ENCODE measurements at regions not wholly inside any gene's neighbourhood (a gene's known extent, or its start where the extent isn't known, plus 50 kb on each side); places are given as distances from the start of the nearest gene placed in this dataset.
A peak's percentile ranks its signal among the peaks of the same experiment; 100 is the strongest.

- Histone ChIP-seq H3K4me1 (no peaks in the 10 kb centered on the region), H3K79me2 (no peaks in the 10 kb centered on the region), H3K27me3 (ENCODE audit: control insufficient read depth, insufficient read depth, low read length) (no peaks in the 10 kb centered on the region), H3K9me3 (ENCODE audit: control insufficient read depth, low read length) (no peaks in the 10 kb centered on the region), H3K4me3 (ENCODE audit: low read depth, low read length) (no peak overlapping the region), H3K27ac (peak overlapping the region; percentile 25), H3K9ac (no peak overlapping the region), H3K4me2 (ENCODE audit: low read length) (no peak overlapping the region), H2AFZ (no peak overlapping the region), H3K36me3 (ENCODE audit: control insufficient read depth, insufficient read depth, low read length) (no peaks in the 10 kb centered on the region)
- no peak for TF ChIP-seq CTCF (IDR thresholded peaks at IDR 0.05)
Measured at GRCh38 chr17:13931800-13932460, 137.4 kb upstream of the COX10 start.

- H2AFZ ChIP-seq: no peak overlapping the region
- no peak for TF ChIP-seq CTCF (IDR thresholded peaks at IDR 0.05)
- H3K9me3 ChIP-seq (ENCODE audit: control insufficient read depth, low read length): no peaks in the 10 kb centered on the region
- no peak overlapping the region for H3K4me2 ChIP-seq (ENCODE audit: low read length)
- H3K79me2 ChIP-seq: no peaks in the 10 kb centered on the region
- no peaks in the 10 kb centered on the region for H3K4me1 ChIP-seq
- H3K36me3 ChIP-seq (ENCODE audit: control insufficient read depth, insufficient read depth, low read length): no peaks in the 10 kb centered on the region
- H3K9ac ChIP-seq: no peak overlapping the region
- H3K4me3 ChIP-seq (ENCODE audit: low read depth, low read length): no peak overlapping the region
- no peaks in the 10 kb centered on the region for H3K27me3 ChIP-seq (ENCODE audit: control insufficient read depth, insufficient read depth, low read length)
- no peak overlapping the region for H3K27ac ChIP-seq
Measured at GRCh38 chr17:13933441-13934276, 135.6 kb upstream of the COX10 start.

GRCh38 chr17:13939222-13939621 lies 130.1 kb upstream of the COX10 start:
- no peaks in the 10 kb centered on the region for H3K9me3 ChIP-seq (ENCODE audit: control insufficient read depth, low read length)
- no peaks in the 10 kb centered on the region for H3K27me3 ChIP-seq (ENCODE audit: control insufficient read depth, insufficient read depth, low read length)
- H2AFZ ChIP-seq: no peak overlapping the region
- H3K79me2 ChIP-seq: no peaks in the 10 kb centered on the region
- no peaks in the 10 kb centered on the region for H3K36me3 ChIP-seq (ENCODE audit: control insufficient read depth, insufficient read depth, low read length)
- no peak overlapping the region for H3K4me3 ChIP-seq (ENCODE audit: low read depth, low read length)
- H3K9ac ChIP-seq: no peak overlapping the region
- H3K27ac ChIP-seq: no peak overlapping the region
- TF ChIP-seq CTCF (IDR thresholded peaks at IDR 0.05): no peak
- H3K4me2 ChIP-seq (ENCODE audit: low read length): no peak overlapping the region
- no peaks in the 10 kb centered on the region for H3K4me1 ChIP-seq

- H3K79me2 ChIP-seq: no peaks in the 10 kb centered on the region
- H3K4me3 ChIP-seq (ENCODE audit: low read depth, low read length): no peak overlapping the region
- no peak overlapping the region for H3K27ac ChIP-seq
- no peaks in the 10 kb centered on the region for H3K4me1 ChIP-seq
- TF ChIP-seq CTCF (IDR thresholded peaks at IDR 0.05): no peak
- no peaks in the 10 kb centered on the region for H3K27me3 ChIP-seq (ENCODE audit: control insufficient read depth, insufficient read depth, low read length)
- no peak overlapping the region for H2AFZ ChIP-seq
- H3K4me2 ChIP-seq (ENCODE audit: low read length): no peak overlapping the region
- no peaks in the 10 kb centered on the region for H3K9me3 ChIP-seq (ENCODE audit: control insufficient read depth, low read length)
- no peak overlapping the region for H3K9ac ChIP-seq
- no peaks in the 10 kb centered on the region for H3K36me3 ChIP-seq (ENCODE audit: control insufficient read depth, insufficient read depth, low read length)
Measured at GRCh38 chr17:13940858-13941665, 128.2 kb upstream of the COX10 start.
